COLO829 (cell line): ENCODE measurements at regions not wholly inside any gene's neighbourhood (a gene's known extent, or its start where the extent isn't known, plus 50 kb on each side); places are given as distances from the start of the nearest gene placed in this dataset.
A peak's percentile ranks its signal among the peaks of the same experiment; 100 is the strongest.

Experiments used
- DNase-seq: peaks from one replicate; pipeline ENCODE4 v3.0.0; 2012; ENCODE audit warnings: low spot score

GRCh38 chr1:112783059-112783458 is 67.9 kb upstream of the PPM1J start:
- DNase-seq, result no peak

- no peak for DNase-seq
Observed at GRCh38 chr1:112779665-112780526, 64.8 kb upstream of the PPM1J start.

GRCh38 chr1:112778137-112778536 is 63.0 kb upstream of the PPM1J start:
- no peak for DNase-seq

GRCh38 chr1:112776688-112777087 is 61.6 kb upstream of the PPM1J start:
- no peak for DNase-seq

GRCh38 chr1:112772781-112773180 is 57.6 kb upstream of the PPM1J start:
- no peak for DNase-seq

- no peak for DNase-seq
Observed at GRCh38 chr1:112770724-112771123, 55.6 kb upstream of the PPM1J start.

- peak; percentile 20 for DNase-seq
Observed at GRCh38 chr1:112769611-112770010, 54.5 kb upstream of the PPM1J start.

- no peak for DNase-seq
Observed at GRCh38 chr1:112767646-112768045, 52.5 kb upstream of the PPM1J start.
